ENCODE measurements at regions not wholly inside any gene's neighbourhood (a gene's known extent, or its start where the extent isn't known, plus 50 kb on each side); places are given as distances from the start of the nearest gene placed in this dataset.
"Not testable (repeated sequence)": the region's sequence is repeated elsewhere in the genome, so short reads cannot be mapped to it uniquely, and the experiment has no call there.

DNA sequence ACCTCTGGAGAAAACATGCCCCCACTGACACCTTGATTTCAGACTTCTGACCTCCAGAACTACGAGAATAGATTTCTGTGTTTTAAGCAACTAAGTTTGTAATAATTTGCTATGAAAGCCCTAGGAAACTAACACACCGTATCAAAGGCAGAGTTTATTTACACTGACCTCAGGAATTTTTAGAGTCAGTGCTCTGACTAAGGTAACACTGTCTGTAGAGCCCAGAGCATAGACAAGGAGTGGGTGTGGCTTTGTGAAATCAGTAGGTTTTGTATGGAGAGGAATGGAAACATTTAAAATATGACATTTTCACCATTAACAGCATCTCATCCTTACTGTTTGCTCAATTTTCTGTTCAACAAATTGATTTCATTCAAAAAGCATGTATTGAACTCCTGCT is 764.4 kb upstream of the PCDH10 start:
- DNase-seq, result no peak

DNA sequence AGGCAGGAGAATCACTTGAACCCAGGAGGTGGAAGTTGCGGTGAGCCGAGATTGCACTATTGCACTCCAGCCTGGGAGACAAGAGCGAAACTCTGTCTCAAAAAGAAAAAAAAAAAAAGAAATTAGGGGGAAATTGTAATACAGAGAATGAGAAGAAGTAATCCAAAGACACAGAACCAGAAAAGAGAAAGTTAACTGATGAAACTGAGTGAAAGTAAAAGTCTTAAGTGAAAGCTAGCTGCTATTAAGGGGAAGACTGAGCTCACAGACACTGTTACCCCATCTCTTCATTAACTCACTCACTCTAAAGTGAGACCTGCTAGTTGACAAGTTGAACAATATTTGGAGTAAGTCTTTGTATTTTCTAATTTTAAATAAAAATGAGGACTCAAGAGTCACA is 763.0 kb upstream of the PCDH10 start:
- no peak for DNase-seq

DNA sequence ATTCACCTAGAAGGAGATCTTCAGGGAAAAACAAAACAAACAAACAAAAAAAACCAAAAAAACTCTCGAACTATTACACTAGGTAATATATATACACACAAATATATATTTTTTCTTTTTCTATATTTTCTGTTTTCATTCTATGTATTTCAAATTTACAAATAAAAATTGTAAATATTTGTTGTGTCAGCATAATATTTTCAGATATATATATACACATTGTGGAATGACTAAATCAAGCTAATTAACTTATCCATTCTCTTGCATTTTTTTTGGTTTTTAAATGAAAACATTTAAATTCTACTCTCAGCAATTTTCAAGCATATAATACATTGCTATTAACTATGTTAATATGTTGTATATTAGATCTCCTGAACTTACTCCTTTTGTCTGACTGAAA is 762.0 kb upstream of the PCDH10 start:
- no peak for DNase-seq

DNA sequence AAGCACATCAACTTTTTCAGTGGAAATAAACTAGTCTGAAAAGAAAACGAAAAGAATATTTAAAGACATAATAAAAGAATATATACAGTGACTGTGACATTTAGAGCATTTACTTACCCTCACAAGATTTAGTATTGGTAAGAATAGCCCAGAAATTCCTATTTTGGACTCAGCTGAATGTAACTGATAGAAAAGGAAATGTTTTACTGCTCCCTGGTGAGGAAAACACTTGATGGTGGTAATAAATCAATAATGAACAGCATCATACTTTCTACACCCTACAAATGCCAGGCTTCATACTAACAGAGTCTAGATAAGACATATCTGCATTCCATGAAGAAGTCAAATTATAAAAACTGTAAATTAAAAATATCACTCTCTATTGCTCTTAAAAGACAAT is 753.5 kb upstream of the PCDH10 start:
- DNase-seq, result no peak

DNA sequence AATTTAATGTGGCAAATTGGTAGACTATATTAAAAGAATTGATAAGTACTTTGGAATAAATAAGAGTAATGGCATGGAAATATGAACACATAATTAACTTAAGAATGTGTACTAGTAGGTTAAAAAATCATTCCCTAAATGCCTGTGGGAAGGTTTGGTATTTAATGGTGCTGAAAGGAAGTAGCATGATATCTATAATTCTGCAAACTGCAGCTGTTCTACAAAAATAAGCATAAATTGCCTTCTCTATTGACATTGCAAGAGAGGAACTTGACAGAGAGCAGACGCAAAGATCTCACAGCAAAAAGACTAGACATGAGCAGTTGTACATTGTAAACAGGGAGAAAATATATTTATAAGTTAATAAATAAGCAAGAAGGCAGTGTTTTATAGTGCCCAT is 752.5 kb upstream of the PCDH10 start:
- DNase-seq, result peak; percentile 6

DNA sequence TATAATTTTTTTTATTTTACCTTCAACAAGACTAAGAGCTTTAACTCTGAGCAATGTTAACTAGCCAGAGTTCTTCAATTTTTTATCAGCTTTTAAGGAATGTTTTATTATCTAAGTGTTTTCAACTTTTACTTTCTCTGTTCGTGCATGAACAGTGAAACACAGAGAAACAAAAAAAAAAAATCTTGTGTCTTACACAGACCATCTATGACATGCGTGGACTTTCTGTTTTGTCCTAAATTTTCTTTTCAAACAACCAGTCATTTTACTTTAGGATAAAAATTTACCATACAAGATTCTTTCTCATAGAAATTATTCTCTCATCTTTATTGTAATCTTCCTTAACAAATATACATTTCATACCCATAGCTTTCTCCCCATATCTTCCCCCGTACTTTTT is 731.9 kb upstream of the PCDH10 start:
- DNase-seq, result no peak

DNA sequence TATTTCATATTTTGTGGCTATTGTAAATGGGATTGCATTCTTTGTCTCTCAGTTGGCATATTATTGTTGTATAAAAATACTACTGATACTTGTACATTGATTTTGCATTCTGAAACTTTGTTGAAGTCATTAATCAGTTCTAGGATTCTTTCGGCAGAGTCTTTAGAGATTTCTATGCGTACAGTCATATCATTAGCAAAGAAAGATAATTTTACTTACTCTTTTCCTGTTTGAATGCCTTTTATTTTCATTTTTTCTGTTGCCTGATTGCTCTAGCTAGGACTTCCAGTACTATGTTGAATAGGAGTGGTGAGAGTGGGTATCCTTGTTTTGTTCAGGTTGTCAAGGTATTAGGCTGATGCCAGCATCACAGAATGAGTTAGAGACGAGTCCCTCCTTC is 722.0 kb upstream of the PCDH10 start:
- DNase-seq, result no peak

DNA sequence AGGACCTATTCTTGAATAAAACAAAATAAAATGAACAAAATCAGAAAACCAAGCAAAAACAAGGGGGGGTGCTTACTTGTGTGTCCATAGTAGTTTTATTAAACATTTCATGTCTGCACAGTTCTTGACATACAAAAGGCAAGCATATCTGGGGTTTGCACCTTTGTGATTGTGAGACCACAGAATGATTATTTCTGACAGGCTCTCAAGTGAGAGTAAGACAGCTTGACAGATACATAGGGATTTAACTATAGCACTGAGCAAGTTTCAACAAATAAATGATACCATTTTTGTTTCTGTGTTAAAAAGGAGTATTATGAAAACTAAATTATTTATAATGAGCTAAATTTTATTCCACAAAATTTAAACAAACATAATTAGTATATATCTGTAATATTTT is 712.0 kb upstream of the PCDH10 start:
- no peak for DNase-seq

DNA sequence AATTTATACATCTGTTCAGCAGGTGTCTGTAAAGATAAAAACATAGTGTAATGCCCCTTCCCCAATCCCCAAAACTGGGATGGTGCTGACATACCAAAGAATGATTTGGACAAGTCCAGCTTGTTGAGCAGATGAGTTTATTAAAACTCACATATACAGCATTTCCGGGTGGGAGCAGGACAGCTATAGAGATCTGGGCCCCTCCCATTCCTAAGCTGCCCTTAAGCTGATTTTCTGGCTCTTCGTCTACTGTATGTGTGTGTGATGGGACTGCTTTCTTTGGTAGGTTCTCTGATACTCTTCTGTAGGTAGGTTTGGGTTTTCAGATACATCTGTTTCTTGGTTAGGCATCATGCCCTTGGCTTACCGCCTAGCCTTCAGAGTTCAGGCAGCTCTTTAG is 703.7 kb upstream of the PCDH10 start:
- DNase-seq, result no peak

DNA sequence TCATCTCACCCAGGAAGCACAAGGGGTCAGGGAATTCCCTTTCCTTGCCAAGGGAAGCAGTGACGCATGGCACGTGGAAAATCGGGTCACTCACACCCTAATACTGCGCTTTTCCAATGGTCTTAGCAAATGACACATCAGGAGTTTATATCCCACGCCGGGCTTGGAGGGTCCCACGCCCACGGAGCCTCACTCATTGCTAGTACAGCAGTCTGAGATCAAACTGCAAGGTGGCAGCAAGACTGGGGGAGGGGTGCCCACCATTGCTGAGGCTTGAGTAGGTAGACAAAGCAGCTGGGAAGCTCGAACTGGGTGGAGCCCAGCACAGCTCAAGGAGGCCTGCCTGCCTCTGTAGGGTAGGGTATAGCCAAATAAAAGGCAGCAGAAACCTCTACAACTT is 691.1 kb upstream of the PCDH10 start:
- DNase-seq, result not testable (repeated sequence)

DNA sequence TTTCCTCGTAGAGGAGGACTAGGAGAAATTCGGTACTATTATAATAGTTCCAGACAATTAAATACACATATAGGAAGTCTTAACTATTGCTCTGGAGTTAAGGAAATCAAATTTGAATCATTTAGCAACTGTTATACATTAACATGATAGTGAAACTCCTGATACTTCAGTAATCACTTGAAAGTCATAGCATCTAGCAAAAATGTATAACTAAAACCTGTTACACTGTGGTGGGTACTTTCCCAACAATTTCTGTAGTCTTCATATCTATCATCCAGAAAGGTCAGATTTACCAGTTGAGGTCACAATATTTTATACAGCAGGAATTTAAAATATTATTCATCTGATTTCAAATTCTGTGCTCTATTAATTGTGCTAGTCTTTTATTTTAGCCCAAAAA is 669.6 kb upstream of the PCDH10 start:
- DNase-seq, result no peak

DNA sequence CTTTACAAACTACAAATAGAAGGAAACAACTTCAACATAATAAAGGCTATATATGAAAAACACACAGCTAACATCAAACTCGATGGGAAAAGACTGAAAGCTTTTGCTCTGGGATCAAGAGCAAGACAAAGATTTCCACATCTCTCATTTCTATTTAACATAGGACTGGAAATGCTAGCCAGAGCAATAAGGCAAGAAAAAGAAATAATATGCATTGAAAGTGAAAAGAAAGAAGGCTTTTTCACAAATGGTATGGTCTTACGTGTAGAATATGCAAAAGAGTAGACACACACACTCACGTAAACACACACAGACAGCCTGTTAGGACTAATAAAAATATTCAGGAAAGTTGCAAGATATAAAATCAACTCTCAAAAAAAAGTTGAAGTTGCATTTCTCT is 660.5 kb upstream of the PCDH10 start:
- no peak for DNase-seq

DNA sequence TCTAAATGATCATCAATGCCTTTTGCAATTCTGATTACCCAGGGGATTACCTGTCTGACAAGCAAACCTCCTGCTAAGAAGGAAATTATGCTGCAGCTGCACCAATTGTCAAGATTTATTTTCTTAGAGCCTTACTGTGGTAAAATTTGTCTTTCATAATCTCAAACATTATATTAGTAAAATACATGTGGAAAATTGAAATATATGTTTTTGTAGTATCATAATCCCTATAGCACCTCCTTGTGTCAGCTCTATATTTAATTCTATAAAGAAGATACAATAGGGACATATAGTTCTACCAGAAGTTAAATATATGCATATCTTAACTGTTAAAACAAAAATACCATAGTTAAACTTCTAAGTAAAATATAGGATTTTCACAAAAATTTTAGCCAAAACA is 655.6 kb upstream of the PCDH10 start:
- DNase-seq, result no peak

DNA sequence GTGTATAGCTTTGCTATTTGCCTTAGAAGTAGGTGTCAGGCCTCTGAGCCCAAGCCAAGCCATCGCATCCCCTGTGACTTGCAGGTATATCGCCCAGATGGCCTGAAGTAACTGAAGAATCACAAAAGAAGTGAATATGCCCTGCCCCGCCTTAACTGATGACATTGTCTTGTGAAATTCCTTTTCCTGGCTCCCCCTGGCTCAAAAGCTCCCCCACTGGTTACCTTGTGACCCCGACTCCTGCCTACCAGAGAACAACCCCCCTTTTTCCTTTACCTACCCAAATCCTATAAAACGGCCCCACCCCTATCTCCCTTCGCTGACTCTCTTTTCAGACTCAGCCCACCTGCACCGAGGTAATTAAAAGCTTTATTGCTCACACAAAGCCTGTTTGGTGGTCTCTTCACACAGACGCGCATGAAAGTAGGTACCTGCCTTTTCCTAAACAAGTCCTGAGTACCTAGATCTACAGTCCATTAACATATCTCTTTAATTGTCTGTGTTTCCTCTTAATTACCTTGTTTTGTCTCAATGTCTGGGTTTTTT is 653.8 kb upstream of the PCDH10 start:
- DNase-seq, result not testable (repeated sequence)

DNA sequence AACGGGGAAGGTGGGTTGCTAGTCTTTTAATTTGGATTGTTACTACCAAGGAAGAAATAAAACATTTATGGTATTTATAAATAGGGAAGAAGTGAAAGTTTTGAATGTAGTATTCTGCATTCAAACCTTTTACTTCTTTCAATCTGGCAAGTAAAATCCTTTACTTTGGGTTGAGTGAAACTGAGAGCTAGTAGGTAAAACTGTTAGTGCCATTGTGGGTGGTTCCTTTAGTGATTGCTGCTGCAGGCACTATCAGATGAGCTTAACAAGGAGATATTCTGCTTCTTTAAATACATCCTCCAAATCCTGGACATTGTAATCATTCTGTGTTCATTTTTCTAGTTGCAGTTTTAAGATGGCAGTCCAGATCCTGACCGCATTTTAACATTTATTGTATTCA is 650.9 kb upstream of the PCDH10 start:
- DNase-seq, result no peak

DNA sequence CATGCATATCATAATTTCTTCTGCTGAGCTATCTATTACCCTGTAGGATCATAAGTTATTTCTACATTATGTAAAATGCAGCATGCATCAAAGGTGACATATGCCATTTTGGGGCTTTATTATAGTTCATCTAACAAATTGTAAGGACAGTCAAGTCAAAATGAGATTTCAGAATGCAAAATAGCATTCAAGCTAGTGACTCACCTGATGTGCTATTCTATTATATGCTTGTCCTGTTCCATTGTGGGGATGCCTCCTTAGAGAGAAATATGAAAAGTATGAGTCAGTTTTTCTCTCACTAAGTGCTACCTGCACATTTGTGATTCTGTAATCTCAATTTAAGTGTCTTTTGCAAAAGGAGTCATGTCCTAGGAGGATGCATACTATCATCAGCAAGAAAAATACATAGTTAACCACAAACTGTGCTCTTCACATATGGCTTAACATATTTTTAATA is 647.0 kb upstream of the PCDH10 start:
- no peak for DNase-seq

DNA sequence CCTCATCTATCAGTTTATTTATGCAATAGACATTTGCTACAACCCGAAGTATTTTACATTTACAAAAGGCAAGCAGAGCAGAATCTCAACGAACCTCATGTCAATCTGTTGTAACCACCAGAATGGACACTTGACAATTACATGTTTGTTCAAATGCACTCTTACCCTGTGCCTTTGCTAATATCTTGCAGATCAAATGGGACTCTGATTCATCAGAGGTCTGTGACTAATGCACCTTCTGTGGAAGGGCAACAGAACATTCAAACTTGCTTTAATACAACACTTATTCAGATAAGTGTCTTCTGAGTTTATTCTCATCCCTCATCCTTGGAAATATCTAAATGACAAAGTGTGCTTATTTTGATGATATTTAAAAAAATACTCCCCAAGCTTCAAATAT is 644.7 kb upstream of the PCDH10 start:
- no peak for DNase-seq

DNA sequence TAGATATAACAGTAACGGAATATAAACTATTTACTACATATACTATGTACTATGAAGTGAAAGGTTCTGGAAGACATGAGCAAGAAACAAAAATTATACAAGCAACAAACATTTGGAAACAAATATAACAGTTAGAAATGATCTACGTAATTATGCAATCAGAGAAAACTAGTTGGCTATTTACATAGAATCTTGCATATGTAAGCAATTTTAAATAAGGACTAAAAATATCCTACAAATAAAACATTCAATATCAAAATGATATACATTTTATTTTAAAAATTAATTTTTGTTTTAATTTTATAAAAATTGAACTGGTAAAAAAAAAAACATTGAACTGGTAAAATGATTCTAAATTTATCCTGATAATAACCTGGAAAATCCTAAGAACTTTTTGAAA is 642.5 kb upstream of the PCDH10 start:
- no peak for DNase-seq

DNA sequence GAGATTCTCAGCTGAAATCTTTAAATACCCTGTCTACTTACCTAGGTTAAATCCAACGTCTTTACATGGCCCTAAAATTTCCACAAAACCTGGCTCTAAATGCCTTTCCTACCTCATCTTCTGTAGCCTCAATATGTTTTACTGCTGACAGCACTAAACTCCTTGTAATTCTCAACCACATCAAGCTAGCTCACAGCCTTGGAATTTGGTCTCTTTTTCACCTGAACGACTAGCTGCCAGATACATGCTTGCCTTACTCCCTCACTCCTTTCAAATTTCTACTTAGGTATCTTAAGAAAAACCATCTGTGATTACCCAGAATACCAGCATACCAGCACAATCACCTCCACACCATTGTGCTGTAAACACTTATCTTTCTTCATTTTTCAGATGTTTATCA is 635.6 kb upstream of the PCDH10 start:
- no peak for DNase-seq

DNA sequence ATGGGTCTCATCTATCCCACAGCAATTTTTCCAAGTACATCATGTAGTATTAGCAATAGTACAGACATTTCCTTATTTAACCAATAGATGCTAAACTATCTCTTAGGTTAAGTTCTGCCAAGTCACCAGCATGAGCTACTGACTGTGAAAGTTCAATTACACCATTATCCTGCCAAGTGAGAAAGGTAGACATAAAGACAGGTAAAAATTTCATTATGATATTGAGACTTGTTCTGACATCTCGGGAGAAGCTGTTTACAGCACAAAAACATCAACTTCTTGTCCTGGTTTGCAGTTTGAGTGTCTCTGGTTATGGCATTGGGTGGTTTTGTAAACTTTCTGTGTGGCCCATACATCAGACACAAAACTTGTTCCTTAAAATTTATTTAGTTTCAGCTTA is 622.4 kb upstream of the PCDH10 start:
- no peak for DNase-seq

DNA sequence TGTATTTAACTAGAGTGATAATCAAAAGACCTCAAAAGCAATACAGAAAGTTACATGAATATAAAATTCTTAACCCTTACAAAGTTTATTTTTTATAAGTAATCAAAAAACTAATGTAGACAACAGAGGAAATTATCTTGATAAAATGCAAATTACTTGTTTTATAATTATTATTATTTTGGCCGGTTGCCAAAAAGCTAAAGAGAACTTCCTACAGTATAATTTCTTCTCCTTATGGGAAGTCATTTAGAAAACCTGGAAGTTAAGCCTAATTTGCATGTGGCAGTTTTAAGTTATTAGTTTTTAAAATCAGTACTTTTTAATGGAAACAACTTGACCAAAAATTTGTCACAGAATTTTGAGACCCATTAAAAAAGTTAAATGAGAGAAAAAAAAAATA is 621.3 kb upstream of the PCDH10 start:
- DNase-seq, result no peak

DNA sequence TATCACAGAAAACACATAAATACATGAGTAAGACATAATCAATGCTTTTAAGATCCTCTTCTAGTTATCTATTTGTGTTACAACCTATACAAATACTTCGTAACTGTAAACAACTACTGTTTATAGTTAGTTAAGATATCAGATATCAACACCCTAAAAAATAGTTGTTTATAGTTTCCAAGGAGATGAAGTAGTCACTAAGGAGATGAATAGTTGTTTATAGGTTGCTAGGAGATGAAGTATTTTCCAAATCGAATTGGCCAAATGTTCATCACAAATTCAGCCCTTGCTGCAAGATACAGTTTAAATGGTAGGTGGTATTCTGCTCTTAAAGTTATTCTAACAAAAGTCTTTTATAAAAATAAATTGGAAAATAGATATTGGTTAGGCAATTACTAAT is 618.2 kb upstream of the PCDH10 start:
- no peak for DNase-seq

DNA sequence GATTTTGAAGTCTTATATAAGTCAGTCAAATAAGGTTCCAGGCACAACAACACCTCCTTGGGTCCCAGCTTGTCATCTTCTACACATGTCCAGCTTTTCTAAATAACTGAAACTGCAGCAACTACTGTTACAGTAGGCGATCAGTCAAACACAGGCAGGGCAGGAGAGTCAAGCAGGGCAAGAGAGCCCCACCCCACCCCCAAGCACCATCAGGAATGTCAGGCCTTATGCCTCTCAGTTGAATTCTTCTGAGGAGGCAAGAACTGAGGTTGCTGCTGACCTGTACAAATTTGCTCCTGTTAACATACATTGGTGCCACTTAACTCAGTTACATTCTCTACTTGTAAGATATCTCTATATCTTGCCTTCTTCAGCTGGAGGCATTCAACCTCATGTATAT is 608.8 kb upstream of the PCDH10 start:
- no peak for DNase-seq

DNA sequence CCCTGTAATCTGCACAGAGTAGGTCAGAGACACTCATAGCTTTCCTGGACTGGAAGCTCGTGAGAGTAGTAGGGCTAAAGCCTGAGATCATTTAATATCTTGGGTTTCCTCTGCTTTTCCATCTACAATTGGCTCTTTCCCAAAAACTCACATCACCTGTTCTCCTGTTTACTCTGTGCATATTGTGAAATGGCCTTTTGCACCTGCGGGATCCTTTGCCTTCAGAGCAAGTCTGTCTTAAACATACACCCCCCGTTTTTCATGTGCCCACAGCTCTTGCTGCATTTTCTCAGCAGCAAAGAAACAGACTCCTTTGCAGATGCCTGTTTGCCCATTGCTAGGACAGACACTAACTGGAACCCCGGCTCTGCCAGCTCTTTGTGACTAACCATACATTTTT is 608.3 kb upstream of the PCDH10 start:
- DNase-seq, result no peak

DNA sequence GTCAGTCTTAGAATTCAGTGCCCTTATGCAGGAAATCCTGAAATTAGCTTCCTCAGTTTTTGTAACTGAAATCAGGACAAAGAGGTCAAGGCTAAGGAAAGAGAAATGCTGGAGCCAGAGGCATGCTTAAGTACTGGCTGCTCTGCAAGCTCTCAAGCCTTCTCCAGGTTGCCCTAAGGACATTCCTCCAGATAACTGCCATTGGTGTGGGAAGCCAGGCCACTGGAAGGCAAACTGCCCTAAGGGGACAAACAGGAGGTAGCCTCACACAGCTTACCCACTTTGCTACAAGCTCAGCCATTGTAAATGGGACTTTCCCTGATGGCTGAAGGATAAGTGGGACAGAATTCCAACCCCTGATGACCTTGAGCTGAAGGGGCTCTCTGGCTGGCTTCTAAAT is 606.9 kb upstream of the PCDH10 start:
- DNase-seq, result no peak

DNA sequence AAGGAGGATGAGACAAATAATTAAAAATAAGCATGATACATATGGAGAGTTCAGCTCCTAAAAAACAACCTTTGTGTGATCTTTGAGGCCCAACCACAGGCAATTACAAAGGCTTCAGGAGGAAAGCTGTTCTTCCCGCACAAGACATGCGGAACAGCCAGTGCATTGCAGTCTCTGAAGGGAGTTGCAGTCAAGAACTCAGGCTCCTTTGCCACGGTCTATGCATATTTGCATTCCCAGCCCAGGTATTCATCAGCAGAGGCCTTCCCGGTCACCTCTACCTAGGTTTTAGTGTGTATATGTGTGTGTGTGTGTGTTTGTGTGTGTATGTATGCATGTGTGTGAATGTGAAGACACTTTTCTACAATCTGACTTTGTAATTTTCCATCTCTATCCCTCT is 600.6 kb upstream of the PCDH10 start:
- no peak for DNase-seq

Data from fibroblast of skin of right biceps (primary cell).